ENCODE measurements at regions not wholly inside any gene's neighbourhood (a gene's known extent, or its start where the extent isn't known, plus 50 kb on each side); places are given as distances from the start of the nearest gene placed in this dataset.

DNA sequence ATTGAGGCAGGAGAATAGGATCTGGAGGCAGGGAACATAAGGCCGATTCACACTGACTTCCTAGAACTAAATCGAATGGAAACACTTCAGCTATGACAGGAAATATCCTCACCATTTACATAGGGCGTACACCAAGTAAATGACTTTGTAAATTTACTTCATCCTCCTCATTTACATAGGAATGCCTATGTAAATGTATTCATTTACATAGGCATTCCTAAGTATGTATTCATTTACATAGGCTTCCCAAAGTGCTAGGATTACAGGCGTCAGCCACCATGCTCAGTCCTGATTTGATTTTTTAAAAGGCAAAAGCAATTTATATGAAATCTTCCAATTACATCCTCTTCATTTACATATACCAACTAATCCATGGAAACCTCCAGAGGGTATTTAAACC lies 133.1 kb upstream of the RFC3 start:
- Histone ChIP-seq H3K9ac (ENCODE audit: low read depth in 1 of 2, low read length in 2 of 2) (no peak overlapping the region), H3K9me3 (ENCODE audit: control insufficient read depth in 4 of 4, low read length in 3 of 4) (no peaks in the 10 kb centered on the region), H3K36me3 (ENCODE audit: control insufficient read depth in 4 of 4, insufficient read depth in 3 of 4, low read depth in 1 of 4, low read length in 3 of 4) (no peaks in the 10 kb centered on the region), H3K27me3 (ENCODE audit: control insufficient read depth in 4 of 4, insufficient read depth in 4 of 4, low read length in 3 of 4) (no peaks in the 10 kb centered on the region), H3K27ac (ENCODE audit: low read depth in 1 of 2, low read length in 2 of 2) (no peak overlapping the region), H3K4me3 (ENCODE audit: low read depth in 1 of 3, low read length in 3 of 3) (no peak overlapping the region), H3K4me1 (ENCODE audit: control insufficient read depth in 4 of 4, insufficient read depth in 4 of 4, low read length in 3 of 4) (peaks cover 0 to 3% (median 3%) of the 10 kb centered on the region in 4 donors)
- TF ChIP-seq, protein P1, sequence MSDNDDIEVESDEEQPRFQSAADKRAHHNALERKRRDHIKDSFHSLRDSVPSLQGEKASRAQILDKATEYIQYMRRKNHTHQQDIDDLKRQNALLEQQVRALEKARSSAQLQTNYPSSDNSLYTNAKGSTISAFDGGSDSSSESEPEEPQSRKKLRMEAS (IDR thresholded peaks at IDR 0.05): no peak
- TF ChIP-seq RAD21 (IDR thresholded peaks at IDR 0.05) (no peak), EGR1 (IDR thresholded peaks at IDR 0.05; ENCODE audit: low read depth in 2 of 2) (no peak), YY1 (IDR thresholded peaks at IDR 0.05) (no peak), SP1 (IDR thresholded peaks at IDR 0.05) (no peak), RXRA (IDR thresholded peaks at IDR 0.05) (no peak), GABPA (IDR thresholded peaks at IDR 0.05 in 1 of 2, conservative IDR thresholded peaks at IDR 0.05 in 1 of 2) (no peak), HNF4G (IDR thresholded peaks at IDR 0.05) (no peak), FOXA1 (IDR thresholded peaks at IDR 0.05) (no peak), TAF1 (conservative IDR thresholded peaks at IDR 0.05) (no peak), FOXA2 (IDR thresholded peaks at IDR 0.05) (no peak), HNF4A (conservative IDR thresholded peaks at IDR 0.05) (no peak), JUND (IDR thresholded peaks at IDR 0.05) (no peak), NR2F2 (IDR thresholded peaks at IDR 0.05) (no peak)
- TF ChIP-seq, protein P2, sequence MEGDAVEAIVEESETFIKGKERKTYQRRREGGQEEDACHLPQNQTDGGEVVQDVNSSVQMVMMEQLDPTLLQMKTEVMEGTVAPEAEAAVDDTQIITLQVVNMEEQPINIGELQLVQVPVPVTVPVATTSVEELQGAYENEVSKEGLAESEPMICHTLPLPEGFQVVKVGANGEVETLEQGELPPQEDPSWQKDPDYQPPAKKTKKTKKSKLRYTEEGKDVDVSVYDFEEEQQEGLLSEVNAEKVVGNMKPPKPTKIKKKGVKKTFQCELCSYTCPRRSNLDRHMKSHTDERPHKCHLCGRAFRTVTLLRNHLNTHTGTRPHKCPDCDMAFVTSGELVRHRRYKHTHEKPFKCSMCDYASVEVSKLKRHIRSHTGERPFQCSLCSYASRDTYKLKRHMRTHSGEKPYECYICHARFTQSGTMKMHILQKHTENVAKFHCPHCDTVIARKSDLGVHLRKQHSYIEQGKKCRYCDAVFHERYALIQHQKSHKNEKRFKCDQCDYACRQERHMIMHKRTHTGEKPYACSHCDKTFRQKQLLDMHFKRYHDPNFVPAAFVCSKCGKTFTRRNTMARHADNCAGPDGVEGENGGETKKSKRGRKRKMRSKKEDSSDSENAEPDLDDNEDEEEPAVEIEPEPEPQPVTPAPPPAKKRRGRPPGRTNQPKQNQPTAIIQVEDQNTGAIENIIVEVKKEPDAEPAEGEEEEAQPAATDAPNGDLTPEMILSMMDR (IDR thresholded peaks at IDR 0.05; ENCODE audit: low read depth, low read length, missing input control): no peak
- TF ChIP-seq, protein P3, sequence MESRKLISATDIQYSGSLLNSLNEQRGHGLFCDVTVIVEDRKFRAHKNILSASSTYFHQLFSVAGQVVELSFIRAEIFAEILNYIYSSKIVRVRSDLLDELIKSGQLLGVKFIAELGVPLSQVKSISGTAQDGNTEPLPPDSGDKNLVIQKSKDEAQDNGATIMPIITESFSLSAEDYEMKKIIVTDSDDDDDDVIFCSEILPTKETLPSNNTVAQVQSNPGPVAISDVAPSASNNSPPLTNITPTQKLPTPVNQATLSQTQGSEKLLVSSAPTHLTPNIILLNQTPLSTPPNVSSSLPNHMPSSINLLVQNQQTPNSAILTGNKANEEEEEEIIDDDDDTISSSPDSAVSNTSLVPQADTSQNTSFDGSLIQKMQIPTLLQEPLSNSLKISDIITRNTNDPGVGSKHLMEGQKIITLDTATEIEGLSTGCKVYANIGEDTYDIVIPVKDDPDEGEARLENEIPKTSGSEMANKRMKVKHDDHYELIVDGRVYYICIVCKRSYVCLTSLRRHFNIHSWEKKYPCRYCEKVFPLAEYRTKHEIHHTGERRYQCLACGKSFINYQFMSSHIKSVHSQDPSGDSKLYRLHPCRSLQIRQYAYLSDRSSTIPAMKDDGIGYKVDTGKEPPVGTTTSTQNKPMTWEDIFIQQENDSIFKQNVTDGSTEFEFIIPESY (IDR thresholded peaks at IDR 0.05): no peak
- TF ChIP-seq, protein P4, sequence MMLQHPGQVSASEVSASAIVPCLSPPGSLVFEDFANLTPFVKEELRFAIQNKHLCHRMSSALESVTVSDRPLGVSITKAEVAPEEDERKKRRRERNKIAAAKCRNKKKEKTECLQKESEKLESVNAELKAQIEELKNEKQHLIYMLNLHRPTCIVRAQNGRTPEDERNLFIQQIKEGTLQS (IDR thresholded peaks at IDR 0.05): no peak
- TF ChIP-seq, protein P5, sequence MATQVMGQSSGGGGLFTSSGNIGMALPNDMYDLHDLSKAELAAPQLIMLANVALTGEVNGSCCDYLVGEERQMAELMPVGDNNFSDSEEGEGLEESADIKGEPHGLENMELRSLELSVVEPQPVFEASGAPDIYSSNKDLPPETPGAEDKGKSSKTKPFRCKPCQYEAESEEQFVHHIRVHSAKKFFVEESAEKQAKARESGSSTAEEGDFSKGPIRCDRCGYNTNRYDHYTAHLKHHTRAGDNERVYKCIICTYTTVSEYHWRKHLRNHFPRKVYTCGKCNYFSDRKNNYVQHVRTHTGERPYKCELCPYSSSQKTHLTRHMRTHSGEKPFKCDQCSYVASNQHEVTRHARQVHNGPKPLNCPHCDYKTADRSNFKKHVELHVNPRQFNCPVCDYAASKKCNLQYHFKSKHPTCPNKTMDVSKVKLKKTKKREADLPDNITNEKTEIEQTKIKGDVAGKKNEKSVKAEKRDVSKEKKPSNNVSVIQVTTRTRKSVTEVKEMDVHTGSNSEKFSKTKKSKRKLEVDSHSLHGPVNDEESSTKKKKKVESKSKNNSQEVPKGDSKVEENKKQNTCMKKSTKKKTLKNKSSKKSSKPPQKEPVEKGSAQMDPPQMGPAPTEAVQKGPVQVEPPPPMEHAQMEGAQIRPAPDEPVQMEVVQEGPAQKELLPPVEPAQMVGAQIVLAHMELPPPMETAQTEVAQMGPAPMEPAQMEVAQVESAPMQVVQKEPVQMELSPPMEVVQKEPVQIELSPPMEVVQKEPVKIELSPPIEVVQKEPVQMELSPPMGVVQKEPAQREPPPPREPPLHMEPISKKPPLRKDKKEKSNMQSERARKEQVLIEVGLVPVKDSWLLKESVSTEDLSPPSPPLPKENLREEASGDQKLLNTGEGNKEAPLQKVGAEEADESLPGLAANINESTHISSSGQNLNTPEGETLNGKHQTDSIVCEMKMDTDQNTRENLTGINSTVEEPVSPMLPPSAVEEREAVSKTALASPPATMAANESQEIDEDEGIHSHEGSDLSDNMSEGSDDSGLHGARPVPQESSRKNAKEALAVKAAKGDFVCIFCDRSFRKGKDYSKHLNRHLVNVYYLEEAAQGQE (IDR thresholded peaks at IDR 0.05): no peak
- DNase-seq (ENCODE audit: low spot score): no peak
- 78% methylated on average over 4 of the region's 4 CpGs for WGBS
